HepG2 (cell line): ENCODE measurements at regions not wholly inside any gene's neighbourhood (a gene's known extent, or its start where the extent isn't known, plus 50 kb on each side); places are given as distances from the start of the nearest gene placed in this dataset.

Experiments used
- ATAC-seq: fragments of 200-7000 bp; cut with Tn5 transposase; 3 replicates; pipeline ENCODE4 v1.9.1; 2020; ENCODE audit warnings: mild to moderate bottlenecking, moderate library complexity
- BruUV-seq: library from RNA; stranded (reverse); fragments of 400-500 nt; replicated peaks from 2 replicates; lab custom pipeline; 2021; lab: Mats Ljungman, UMichigan
- CTCF ChIA-PET: fragments of 300-600 bp; formaldehyde crosslinking; extraction: SDS; loops from one replicate; lab custom pipeline; 2021; ENCODE audit warnings: low total read pairs, inconsistent platforms, low intra/inter-chr PET ratio; lab: Yijun Ruan, JAX
- POLR2A ChIA-PET: fragments of 350-600 bp; sonication (Branson Sonifier 250); formaldehyde crosslinking; loops from one replicate; lab custom pipeline; 2020; ENCODE audit warnings: antibody characterized with exemption, inconsistent platforms; lab: Yijun Ruan, JAX
- DNase-seq: peaks from one replicate; pipeline ENCODE4 v3.0.0-alpha.2; 2015; ENCODE audit warnings: low spot score
- FAIRE-seq: peaks from 3 replicates; lab custom pipeline; 2011; peaks lifted over from hg19 to GRCh38; lab: Jason Lieb, UNC
- H2AFZ ChIP-seq: one replicate; pipeline ENCODE4 v1.6.1; 2011; ENCODE audit warnings: low read length, inconsistent platforms
- H3K27ac ChIP-seq: fragments of 300-600 bp; 3 replicates; pipeline ENCODE4 v1.8.0; 2011; ENCODE audit warnings: mixed run types, mild to moderate bottlenecking, mixed read lengths, low read length, inconsistent platforms; ENCODE audit not compliant: insufficient read depth; ENCODE audit errors: extremely low read length
- H3K27me3 ChIP-seq, 2 experiments: fragments of 200-600 bp in 1 of 2; 2 replicates in 1 of 2; 3 replicates in 1 of 2; pipeline versions ENCODE4 v1.6.0 to v1.8.0; 2011; ENCODE audit warnings: low read length in 2 of 2, mild to moderate bottlenecking in 2 of 2, moderate library complexity in 2 of 2, inconsistent platforms in 1 of 2; ENCODE audit not compliant: insufficient read depth in 2 of 2, control insufficient read depth in 1 of 2
- H3K36me3 ChIP-seq, 2 experiments: fragments of 200-600 bp in 1 of 2; replicated peaks in 1 of 2; 2 replicates in 1 of 2; 3 replicates in 1 of 2; pipeline versions ENCODE4 v1.5.1 to v1.8.0; 2011; ENCODE audit warnings: low read length in 2 of 2, inconsistent platforms in 1 of 2; ENCODE audit not compliant: insufficient read depth in 2 of 2, control insufficient read depth in 1 of 2
- H3K4me1 ChIP-seq: 2 replicates; pipeline ENCODE4 v1.5.1; 2012; ENCODE audit warnings: low read length, inconsistent platforms; ENCODE audit not compliant: insufficient read depth
- H3K4me2 ChIP-seq: 2 replicates; pipeline ENCODE4 v1.6.0; 2011; ENCODE audit warnings: low read depth, low read length, inconsistent platforms
- H3K4me3 ChIP-seq, 3 experiments: fragments of 200-600 bp in 1 of 3; sonication (generic), shearing (Covaris generic) in 1 of 3; replicated peaks in 1 of 3; 2 replicates each; pipeline ENCODE4 v1.5.1; 2011 to 2016; ENCODE audit warnings: low read length in 3 of 3, inconsistent platforms in 2 of 3, low read depth in 2 of 3, mild to moderate bottlenecking in 2 of 3, control low read depth in 1 of 3, mixed read lengths in 1 of 3; ENCODE audit not compliant: insufficient read depth in 1 of 3
- H3K79me2 ChIP-seq: one replicate; pipeline ENCODE4 v1.6.1; 2011; ENCODE audit warnings: low read length, inconsistent platforms; ENCODE audit not compliant: insufficient read depth
- H3K9ac ChIP-seq: 2 replicates; pipeline ENCODE4 v1.6.0; 2011; ENCODE audit warnings: mild to moderate bottlenecking, low read depth, low read length, inconsistent platforms; ENCODE audit not compliant: insufficient read depth
- H3K9me3 ChIP-seq: 2 replicates; pipeline ENCODE4 v1.5.1; 2012; ENCODE audit warnings: mild to moderate bottlenecking, low read length
- H4K20me1 ChIP-seq: 2 replicates; pipeline ENCODE4 v1.6.0; 2011; ENCODE audit warnings: inconsistent platforms, mild to moderate bottlenecking, low read length, moderate library complexity; ENCODE audit not compliant: insufficient read depth
- BRCA1 ChIP-seq: sonication (generic); formaldehyde crosslinking; IDR thresholded peaks from 2 replicates; pipeline ENCODE4 v1.4.0; 2020; ENCODE audit warnings: missing genetic modification reagents
- DNMT3B ChIP-seq: conservative IDR thresholded peaks from 2 replicates; pipeline ENCODE4 v1.6.1; 2016; ENCODE audit warnings: missing biosample characterization, control low read depth
- JDP2 ChIP-seq: sonication (generic); formaldehyde crosslinking; IDR thresholded peaks from 2 replicates; pipeline ENCODE4 v1.8.1; 2022; ENCODE audit warnings: missing genetic modification reagents, borderline replicate concordance
- ZFP36 ChIP-seq: fragments of 150-350 bp; IDR thresholded peaks from 2 replicates; pipeline ENCODE4 v1.6.1; 2018; ENCODE audit warnings: borderline replicate concordance, low read length, low read depth; ENCODE audit not compliant: partially characterized antibody
- ZNF263 ChIP-seq: sonication (generic); formaldehyde crosslinking; IDR thresholded peaks from 2 replicates; pipeline ENCODE4 v1.4.0; 2020; ENCODE audit warnings: missing genetic modification reagents
- WGBS: methylation state at CpG from one replicate; pipeline ENCODE4 v1.1.6; 2017; ENCODE audit warnings: low lambda C conversion rate; 5-methylcytosine and 5-hydroxymethylcytosine counted together
- in situ Hi-C: cut with HindIII; loops from 2 replicates; pipeline ENCODE4 v1.10.0; 2017; ENCODE audit warnings: low pct_unique_long_range_greater_than_20kb; ENCODE audit not compliant: extremely low pct_ligation_motif_present
- intact Hi-C: fragments of 100-400 bp; cut with micrococcal nuclease; formaldehyde crosslinking; loops from one replicate; pipeline ENCODE4 v1.10.0; 2022; ENCODE audit not compliant: unreplicated experiment
- TF ChIP-seq, protein P1 (sequence below): sonication (generic); formaldehyde crosslinking; IDR thresholded peaks from 2 replicates; pipeline ENCODE4 v1.8.1; 2023; ENCODE audit warnings: mild to moderate bottlenecking, inconsistent platforms, moderate library complexity, missing genetic modification reagents, borderline replicate concordance
- TF ChIP-seq, protein P2 (sequence below): sonication (generic); formaldehyde crosslinking; IDR thresholded peaks from 2 replicates; pipeline ENCODE4 v1.5.0; 2020; ENCODE audit warnings: mild to moderate bottlenecking, missing genetic modification reagents
- TF ChIP-seq, protein P3 (sequence below): sonication (generic); formaldehyde crosslinking; IDR thresholded peaks from 2 replicates; pipeline ENCODE4 v1.5.0; 2020; ENCODE audit warnings: missing genetic modification reagents, mild to moderate bottlenecking, borderline replicate concordance

DNA sequence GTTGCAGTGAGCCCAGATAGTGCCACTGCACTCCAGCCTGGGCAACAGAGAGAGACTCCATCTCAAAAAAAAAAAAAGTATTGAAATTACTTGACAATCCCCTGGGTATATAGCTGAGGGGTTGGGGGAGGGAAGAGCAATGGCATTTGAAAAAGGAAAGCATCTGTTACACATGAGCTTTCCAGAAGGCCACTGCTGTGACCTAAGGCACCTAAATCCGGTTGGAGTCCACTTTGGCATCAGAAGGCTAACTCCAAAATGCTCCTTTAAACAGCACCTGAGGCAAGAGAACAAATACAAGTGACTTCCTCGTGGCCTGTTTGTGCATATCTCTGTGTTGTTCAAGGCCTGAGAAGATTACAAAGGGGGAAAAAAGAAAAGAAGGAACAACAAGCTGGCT is 74.8 kb upstream of the PALS2 start:
- Histone ChIP-seq H4K20me1 (no peaks in the 10 kb centered on the region), H3K9ac (no peak overlapping the region), H3K4me2 (no peak overlapping the region), H3K79me2 (no peaks in the 10 kb centered on the region), H3K4me1 (no peaks in the 10 kb centered on the region), H3K27me3 (peaks cover 1 to 8% of the 10 kb centered on the region in 2 experiments; a peak in 2 of 5 replicates), H3K27ac (no peak overlapping the region), H2AFZ (no peak overlapping the region), H3K9me3 (no peaks in the 10 kb centered on the region), H3K4me3 (no peak overlapping the region), H3K36me3 (no peaks in the 10 kb centered on the region)
- BruUV-seq, result no TSS peak
- TF ChIP-seq, protein P1, sequence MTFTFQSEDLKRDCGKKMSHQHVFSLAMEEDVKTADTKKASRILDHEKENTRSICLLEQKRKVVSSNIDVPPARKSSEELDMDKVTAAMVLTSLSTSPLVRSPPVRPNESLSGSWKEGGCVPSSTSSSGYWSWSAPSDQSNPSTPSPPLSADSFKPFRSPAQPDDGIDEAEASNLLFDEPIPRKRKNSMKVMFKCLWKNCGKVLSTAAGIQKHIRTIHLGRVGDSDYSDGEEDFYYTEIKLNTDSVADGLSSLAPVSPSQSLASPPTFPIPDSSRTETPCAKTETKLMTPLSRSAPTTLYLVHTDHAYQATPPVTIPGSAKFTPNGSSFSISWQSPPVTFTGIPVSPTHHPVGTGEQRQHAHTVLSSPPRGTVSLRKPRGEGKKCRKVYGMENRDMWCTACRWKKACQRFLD (CRISPR knock-in tag), result no peak
- TF ChIP-seq ZNF263 (CRISPR knock-in tag) (no peak), JDP2 (no peak), BRCA1 (no peak), ZFP36 (no peak), DNMT3B (no peak)
- TF ChIP-seq, protein P2, sequence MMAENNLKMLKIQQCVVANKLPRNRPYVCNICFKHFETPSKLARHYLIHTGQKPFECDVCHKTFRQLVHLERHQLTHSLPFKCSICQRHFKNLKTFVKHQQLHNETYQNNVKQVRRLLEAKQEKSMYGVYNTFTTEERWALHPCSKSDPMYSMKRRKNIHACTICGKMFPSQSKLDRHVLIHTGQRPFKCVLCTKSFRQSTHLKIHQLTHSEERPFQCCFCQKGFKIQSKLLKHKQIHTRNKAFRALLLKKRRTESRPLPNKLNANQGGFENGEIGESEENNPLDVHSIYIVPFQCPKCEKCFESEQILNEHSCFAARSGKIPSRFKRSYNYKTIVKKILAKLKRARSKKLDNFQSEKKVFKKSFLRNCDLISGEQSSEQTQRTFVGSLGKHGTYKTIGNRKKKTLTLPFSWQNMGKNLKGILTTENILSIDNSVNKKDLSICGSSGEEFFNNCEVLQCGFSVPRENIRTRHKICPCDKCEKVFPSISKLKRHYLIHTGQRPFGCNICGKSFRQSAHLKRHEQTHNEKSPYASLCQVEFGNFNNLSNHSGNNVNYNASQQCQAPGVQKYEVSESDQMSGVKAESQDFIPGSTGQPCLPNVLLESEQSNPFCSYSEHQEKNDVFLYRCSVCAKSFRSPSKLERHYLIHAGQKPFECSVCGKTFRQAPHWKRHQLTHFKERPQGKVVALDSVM (CRISPR knock-in tag), result no peak
- TF ChIP-seq, protein P3, sequence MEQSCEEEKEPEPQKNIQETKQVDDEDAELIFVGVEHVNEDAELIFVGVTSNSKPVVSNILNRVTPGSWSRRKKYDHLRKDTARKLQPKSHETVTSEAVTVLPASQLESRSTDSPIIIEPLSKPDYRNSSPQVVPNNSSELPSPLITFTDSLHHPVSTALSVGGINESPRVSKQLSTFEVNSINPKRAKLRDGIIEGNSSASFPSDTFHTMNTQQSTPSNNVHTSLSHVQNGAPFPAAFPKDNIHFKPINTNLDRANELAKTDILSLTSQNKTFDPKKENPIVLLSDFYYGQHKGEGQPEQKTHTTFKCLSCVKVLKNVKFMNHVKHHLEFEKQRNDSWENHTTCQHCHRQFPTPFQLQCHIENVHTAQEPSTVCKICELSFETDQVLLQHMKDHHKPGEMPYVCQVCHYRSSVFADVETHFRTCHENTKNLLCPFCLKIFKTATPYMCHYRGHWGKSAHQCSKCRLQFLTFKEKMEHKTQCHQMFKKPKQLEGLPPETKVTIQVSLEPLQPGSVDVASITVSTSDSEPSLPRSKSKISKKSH (CRISPR knock-in tag), result no peak
- 0% methylated on average over 2 of the region's 2 CpGs for whole genome bisulfite sequencing
- DNase-seq, result no peak
- CTCF ChIA-PET, result no interaction called here
- intact Hi-C loops (no loop called here), in situ Hi-C loops (no loop called here)
- FAIRE-seq, result no peak
- no peak for ATAC-seq
- POLR2A ChIA-PET, result no interaction called here
